K562 (cell line): ENCODE measurements at regions not wholly inside any gene's neighbourhood (a gene's known extent, or its start where the extent isn't known, plus 50 kb on each side); places are given as distances from the start of the nearest gene placed in this dataset.

Experiments
- CCNT2 ChIP-seq: IDR thresholded peaks from 2 replicates; pipeline ENCODE4 v1.6.1; 2011; ENCODE audit warnings: borderline replicate concordance, low read depth, mild to moderate bottlenecking, moderate library complexity, mixed read lengths, low read length; ENCODE audit not compliant: insufficient read length; ENCODE audit errors: extremely low read depth
- CHD1 ChIP-seq: fragments of 200-600 bp; sonication (generic); IDR thresholded peaks from one replicate; pipeline ENCODE4 v1.6.1; 2012; ENCODE audit warnings: mild to moderate bottlenecking, moderate library complexity, low read length, inconsistent platforms
- CTCF ChIP-seq, 3 experiments: IDR thresholded peaks in 2 of 3; conservative IDR thresholded peaks in 1 of 3; 2 replicates each; pipeline ENCODE4 v1.5.1; 2011 to 2012; ENCODE audit warnings: low read length in 3 of 3, mild to moderate bottlenecking in 3 of 3, control low read depth in 2 of 3, improper control_type of control experiment in 1 of 3, inconsistent platforms in 1 of 3, low read depth in 1 of 3, mixed read lengths in 1 of 3, moderate library complexity in 1 of 3; ENCODE audit not compliant: insufficient read depth in 2 of 3
- E2F3 ChIP-seq: fragments of 250-450 bp; sonication (Bioruptor Pico); IDR thresholded peaks from 2 replicates; pipeline ENCODE4 v1.4.0; 2020; ENCODE audit warnings: mild to moderate bottlenecking
- KHSRP ChIP-seq: fragments of 450-650 bp; IDR thresholded peaks from 2 replicates; pipeline ENCODE4 v1.6.1; 2017
- LEF1 ChIP-seq: fragments of 450-650 bp; IDR thresholded peaks from 2 replicates; pipeline ENCODE4 v1.6.1; 2016; ENCODE audit warnings: mild to moderate bottlenecking
- NR2C1 ChIP-seq, 2 experiments: fragments of 450-650 bp; IDR thresholded peaks; 2 replicates each; pipeline ENCODE4 v1.6.1; 2017; ENCODE audit warnings: mild to moderate bottlenecking in 2 of 2, antibody characterized with exemption in 1 of 2, inconsistent platforms in 1 of 2, missing compliant biosample characterization in 1 of 2, missing genetic modification characterization in 1 of 2
- TEAD1 ChIP-seq, 2 experiments: fragments of 450-650 bp in 1 of 2; sonication (generic) in 1 of 2; formaldehyde crosslinking; IDR thresholded peaks; 2 replicates each; pipeline versions ENCODE4 v1.4.0 to v1.8.0; 2020 to 2022; ENCODE audit warnings: mild to moderate bottlenecking in 2 of 2, missing genetic modification reagents in 1 of 2
- THRA ChIP-seq: fragments of 450-650 bp; IDR thresholded peaks from 2 replicates; pipeline ENCODE4 v1.6.1; 2017; ENCODE audit warnings: mild to moderate bottlenecking, moderate library complexity
- ZKSCAN8 ChIP-seq: fragments of 200-800 bp; sonication (Bioruptor generic); IDR thresholded peaks from 2 replicates; pipeline ENCODE4 v1.6.1; 2016; ENCODE audit warnings: missing genetic modification characterization, missing compliant biosample characterization
- ZNF449 ChIP-seq: fragments of 250-450 bp; sonication (Bioruptor Pico); IDR thresholded peaks from 2 replicates; pipeline ENCODE4 v1.8.0; 2022; ENCODE audit warnings: moderate library complexity, mild to moderate bottlenecking, inconsistent platforms
- ZNF609 ChIP-seq: sonication (generic); formaldehyde crosslinking; IDR thresholded peaks from 2 replicates; pipeline ENCODE4 v1.8.1; 2023; ENCODE audit warnings: missing genetic modification reagents, mild to moderate bottlenecking, borderline replicate concordance
- ZNF766 ChIP-seq: fragments of 200-800 bp; sonication (Bioruptor generic); conservative IDR thresholded peaks from 2 replicates; pipeline ENCODE4 v1.6.1; 2016; ENCODE audit warnings: missing genetic modification characterization, missing compliant biosample characterization
- ZSCAN29 ChIP-seq: fragments of 450-650 bp; IDR thresholded peaks from 2 replicates; pipeline ENCODE4 v1.6.1; 2017

- TF ChIP-seq ZKSCAN8 (CRISPR knock-in tag) (no peak), THRA (no peak), CTCF (IDR thresholded peaks at IDR 0.05 in 2 of 3, conservative IDR thresholded peaks at IDR 0.05 in 1 of 3; ENCODE audit: insufficient read depth in 2 of 3, low read depth in 1 of 3, low read length in 3 of 3) (no peak), ZNF449 (CRISPR knock-in tag) (no peak), ZNF609 (no peak), E2F3 (CRISPR knock-in tag) (no peak), TEAD1 (CRISPR knock-in tag; IDR thresholded peaks at IDR 0.05) (no peak), ZNF766 (no peak), CCNT2 (no peak), CHD1 (no peak), NR2C1 (IDR thresholded peaks at IDR 0.05) (no peak), NR2C1 (tag; IDR thresholded peaks at IDR 0.05) (no peak), LEF1 (no peak), ZSCAN29 (no peak), KHSRP (no peak)
Measured at GRCh38 chr12:127300075-127300474, 966.9 kb upstream of the TMEM132C start.
